ENCODE measurements at regions not wholly inside any gene's neighbourhood (a gene's known extent, or its start where the extent isn't known, plus 50 kb on each side); places are given as distances from the start of the nearest gene placed in this dataset.
"Not testable (repeated sequence)": the region's sequence is repeated elsewhere in the genome, so short reads cannot be mapped to it uniquely, and the experiment has no call there.

DNA sequence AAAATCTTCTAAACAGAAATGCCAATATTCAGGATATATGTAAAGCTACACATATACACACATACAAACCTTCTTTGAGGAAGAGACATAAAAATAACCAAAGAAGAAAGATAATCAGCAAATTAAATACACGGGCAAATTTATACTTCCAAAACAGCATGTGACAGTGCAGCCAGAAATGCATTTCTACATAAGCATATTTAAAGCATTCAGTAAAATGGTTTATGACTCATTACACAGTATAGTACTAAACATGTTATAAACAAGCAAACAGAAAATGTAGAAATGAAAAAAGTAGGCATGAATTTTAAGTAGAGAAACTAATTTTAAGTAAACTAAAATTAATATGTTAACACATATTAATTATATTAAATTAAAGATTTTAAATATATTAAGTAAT lies 1717.2 kb downstream of the OTOL1 start:
- H3K27me3 Mint-ChIP-seq, result no peaks in the 10 kb centered on the region
- H3K27ac Mint-ChIP-seq, result no peak overlapping the region
- H3K36me3 Mint-ChIP-seq (ENCODE audit: low read depth), result no peaks in the 10 kb centered on the region
- H3K4me1 Mint-ChIP-seq (ENCODE audit: low read depth), result no peaks in the 10 kb centered on the region
- intact Hi-C loops (cut with micrococcal nuclease), result no loop called here
- H3K9me3 Mint-ChIP-seq, result peaks cover 24% of the 10 kb centered on the region
- no peak overlapping the region for H3K4me3 Mint-ChIP-seq

DNA sequence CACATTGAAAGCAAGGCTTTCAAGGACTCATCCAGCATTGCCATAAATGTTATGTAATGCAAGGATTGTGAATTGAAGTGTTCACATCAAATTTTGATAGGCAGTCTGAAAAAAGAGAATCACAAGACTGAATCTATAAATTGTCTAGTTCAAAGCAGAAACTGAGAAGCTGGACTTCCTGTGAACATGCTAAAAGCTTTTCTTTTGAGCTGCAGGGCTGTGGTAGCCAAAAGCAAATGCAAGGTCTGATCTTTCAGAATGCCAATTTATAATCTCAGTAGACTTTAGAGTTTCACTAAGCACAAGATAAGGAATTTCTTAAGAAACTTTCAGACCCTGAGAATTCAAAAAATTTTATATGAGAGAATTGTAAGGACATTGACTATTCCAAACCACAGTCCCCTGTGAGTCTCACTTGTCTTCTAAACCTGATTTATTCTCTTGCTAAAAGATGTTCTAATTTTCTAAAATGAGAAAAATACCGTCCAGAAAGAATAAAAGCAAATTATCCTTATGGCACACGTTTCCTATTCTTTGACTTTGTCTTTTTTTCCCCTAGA lies 1700.3 kb downstream of the OTOL1 start:
- Mint-ChIP-seq H3K9me3 (no peaks in the 10 kb centered on the region), H3K4me1 (ENCODE audit: low read depth) (no peaks in the 10 kb centered on the region), H3K36me3 (ENCODE audit: low read depth) (no peaks in the 10 kb centered on the region), H3K4me3 (no peak overlapping the region), H3K27ac (no peak overlapping the region), H3K27me3 (no peaks in the 10 kb centered on the region)
- intact Hi-C loops (cut with micrococcal nuclease), result no loop called here

- H3K27me3 Mint-ChIP-seq, result no peaks in the 10 kb centered on the region
- no peak overlapping the region for H3K27ac Mint-ChIP-seq
- H3K36me3 Mint-ChIP-seq (ENCODE audit: low read depth), result no peaks in the 10 kb centered on the region
- H3K4me3 Mint-ChIP-seq, result no peak overlapping the region
- intact Hi-C loops (cut with micrococcal nuclease), result no loop called here
- H3K4me1 Mint-ChIP-seq (ENCODE audit: low read depth), result no peaks in the 10 kb centered on the region
- H3K9me3 Mint-ChIP-seq, result no peaks in the 10 kb centered on the region
These were observed 1699.6 kb downstream of the OTOL1 start for GRCh38 chr3:163196245-163196644.

- H3K27ac Mint-ChIP-seq, result no peak overlapping the region
- peaks cover 14% of the 10 kb centered on the region for H3K9me3 Mint-ChIP-seq
- H3K4me3 Mint-ChIP-seq, result no peak overlapping the region
- no peaks in the 10 kb centered on the region for H3K36me3 Mint-ChIP-seq (ENCODE audit: low read depth)
- no peaks in the 10 kb centered on the region for H3K27me3 Mint-ChIP-seq
- no peaks in the 10 kb centered on the region for H3K4me1 Mint-ChIP-seq (ENCODE audit: low read depth)
- intact Hi-C loops (cut with micrococcal nuclease), result no loop called here
These were observed 1689.2 kb downstream of the OTOL1 start for GRCh38 chr3:163185721-163186350.

DNA sequence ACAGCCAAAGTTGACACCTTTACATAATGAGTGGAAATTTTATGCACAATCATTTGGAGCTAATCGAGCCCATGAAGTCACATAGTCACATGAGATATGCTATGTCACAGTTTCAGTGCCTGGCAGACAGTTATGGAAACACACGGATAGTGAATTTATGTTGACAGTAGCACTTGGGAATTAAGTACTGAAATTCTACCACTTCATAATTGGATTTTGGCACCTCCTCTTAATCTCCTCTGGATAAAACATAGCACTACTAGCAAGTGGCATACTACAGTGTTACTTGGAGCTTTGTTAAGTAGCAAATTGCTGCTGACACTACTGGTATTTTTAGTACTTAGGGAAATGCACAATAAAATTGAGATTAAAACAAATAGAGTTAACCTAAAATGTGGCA lies 1679.4 kb downstream of the OTOL1 start:
- peaks cover 30% of the 10 kb centered on the region for H3K9me3 Mint-ChIP-seq
- H3K4me3 Mint-ChIP-seq, result no peak overlapping the region
- H3K4me1 Mint-ChIP-seq (ENCODE audit: low read depth), result no peaks in the 10 kb centered on the region
- H3K27me3 Mint-ChIP-seq, result no peaks in the 10 kb centered on the region
- no peaks in the 10 kb centered on the region for H3K36me3 Mint-ChIP-seq (ENCODE audit: low read depth)
- intact Hi-C loops (cut with micrococcal nuclease), result no loop called here
- no peak overlapping the region for H3K27ac Mint-ChIP-seq

- H3K27me3 Mint-ChIP-seq; H3K36me3 Mint-ChIP-seq (ENCODE audit: low read depth); intact Hi-C loops (cut with micrococcal nuclease); H3K27ac Mint-ChIP-seq; H3K4me3 Mint-ChIP-seq; H3K4me1 Mint-ChIP-seq (ENCODE audit: low read depth): not testable (repeated sequence)
- peaks cover 39% of the 10 kb centered on the region for H3K9me3 Mint-ChIP-seq
These were observed 1675.9 kb downstream of the OTOL1 start for GRCh38 chr3:163172513-163172912.

- peaks cover 34% of the 10 kb centered on the region for H3K9me3 Mint-ChIP-seq
- H3K27ac Mint-ChIP-seq, result no peak overlapping the region
- H3K27me3 Mint-ChIP-seq, result no peaks in the 10 kb centered on the region
- H3K36me3 Mint-ChIP-seq (ENCODE audit: low read depth), result no peaks in the 10 kb centered on the region
- intact Hi-C loops (cut with micrococcal nuclease), result no loop called here
- no peak overlapping the region for H3K4me3 Mint-ChIP-seq
- H3K4me1 Mint-ChIP-seq (ENCODE audit: low read depth), result no peaks in the 10 kb centered on the region
These were observed 1669.6 kb downstream of the OTOL1 start for GRCh38 chr3:163166197-163166596.

- no peaks in the 10 kb centered on the region for H3K36me3 Mint-ChIP-seq (ENCODE audit: low read depth)
- no peak overlapping the region for H3K4me3 Mint-ChIP-seq
- H3K4me1 Mint-ChIP-seq (ENCODE audit: low read depth), result no peaks in the 10 kb centered on the region
- H3K9me3 Mint-ChIP-seq, result peaks cover 9% of the 10 kb centered on the region
- no peaks in the 10 kb centered on the region for H3K27me3 Mint-ChIP-seq
- intact Hi-C loops (cut with micrococcal nuclease), result no loop called here
- no peak overlapping the region for H3K27ac Mint-ChIP-seq
These were observed 1662.7 kb downstream of the OTOL1 start for GRCh38 chr3:163159306-163159705.

DNA sequence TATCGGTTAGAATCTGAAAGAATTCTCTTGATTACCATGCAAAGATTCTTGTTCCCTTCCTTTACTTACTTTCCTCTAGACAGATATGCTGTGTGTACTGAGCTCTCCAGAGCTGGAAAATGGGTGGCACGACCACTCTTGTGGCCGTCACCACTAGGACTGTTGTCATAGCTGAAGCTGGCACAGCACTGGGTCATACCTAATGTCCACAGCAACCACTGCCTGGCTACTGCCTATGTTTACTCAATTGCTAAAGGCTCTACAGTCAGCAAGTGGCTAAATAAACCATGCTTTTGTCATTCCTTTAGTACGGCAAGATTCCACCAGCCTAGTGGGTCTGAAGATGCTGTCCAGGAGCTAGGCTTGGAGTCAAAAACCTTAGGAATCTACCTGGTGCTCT lies 1643.0 kb downstream of the OTOL1 start:
- Mint-ChIP-seq H3K36me3 (ENCODE audit: low read depth) (no peaks in the 10 kb centered on the region), H3K27ac (no peak overlapping the region), H3K9me3 (peaks cover 34% of the 10 kb centered on the region), H3K4me3 (no peak overlapping the region), H3K27me3 (no peaks in the 10 kb centered on the region), H3K4me1 (ENCODE audit: low read depth) (no peaks in the 10 kb centered on the region)
- intact Hi-C loops (cut with micrococcal nuclease), result no loop called here

DNA sequence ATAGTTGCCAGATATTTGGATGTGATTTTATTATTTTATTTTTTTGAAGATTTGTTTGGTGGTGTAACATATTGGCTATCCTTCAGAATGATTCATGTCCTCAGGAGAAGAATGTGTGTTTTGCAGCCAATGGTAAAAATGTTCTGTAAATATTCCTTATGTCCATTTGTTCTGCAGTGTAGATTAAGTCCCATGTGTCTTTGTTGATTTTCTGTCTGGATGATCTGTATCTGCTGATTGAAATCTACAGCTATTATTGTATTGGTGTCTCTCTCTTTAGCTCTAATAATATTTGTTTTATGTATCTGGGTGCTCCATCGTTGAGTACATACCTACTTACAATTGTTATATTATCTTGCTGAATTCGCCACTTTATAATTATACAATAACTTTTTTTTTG lies 1641.7 kb downstream of the OTOL1 start:
- no peak overlapping the region for H3K27ac Mint-ChIP-seq
- no peaks in the 10 kb centered on the region for H3K36me3 Mint-ChIP-seq (ENCODE audit: low read depth)
- H3K9me3 Mint-ChIP-seq, result peaks cover 34% of the 10 kb centered on the region
- no peaks in the 10 kb centered on the region for H3K27me3 Mint-ChIP-seq
- no peak overlapping the region for H3K4me3 Mint-ChIP-seq
- no peaks in the 10 kb centered on the region for H3K4me1 Mint-ChIP-seq (ENCODE audit: low read depth)
- intact Hi-C loops (cut with micrococcal nuclease), result no loop called here

GRCh38 chr3:163132111-163132510 lies 1635.5 kb downstream of the OTOL1 start:
- H3K36me3 Mint-ChIP-seq (ENCODE audit: low read depth), result no peaks in the 10 kb centered on the region
- no peak overlapping the region for H3K27ac Mint-ChIP-seq
- no peak overlapping the region for H3K4me3 Mint-ChIP-seq
- H3K4me1 Mint-ChIP-seq (ENCODE audit: low read depth), result no peaks in the 10 kb centered on the region
- peaks cover 38% of the 10 kb centered on the region for H3K9me3 Mint-ChIP-seq
- H3K27me3 Mint-ChIP-seq, result no peaks in the 10 kb centered on the region
- intact Hi-C loops (cut with micrococcal nuclease), result no loop called here

GRCh38 chr3:163129287-163129686 lies 1632.7 kb downstream of the OTOL1 start:
- peaks cover 59% of the 10 kb centered on the region for H3K9me3 Mint-ChIP-seq
- no peaks in the 10 kb centered on the region for H3K4me1 Mint-ChIP-seq (ENCODE audit: low read depth)
- no peak overlapping the region for H3K27ac Mint-ChIP-seq
- intact Hi-C loops (cut with micrococcal nuclease), result no loop called here
- H3K4me3 Mint-ChIP-seq, result no peak overlapping the region
- H3K36me3 Mint-ChIP-seq (ENCODE audit: low read depth), result no peaks in the 10 kb centered on the region
- H3K27me3 Mint-ChIP-seq, result no peaks in the 10 kb centered on the region

GRCh38 chr3:163126115-163126514 lies 1629.5 kb downstream of the OTOL1 start:
- H3K4me3 Mint-ChIP-seq, result no peak overlapping the region
- intact Hi-C loops (cut with micrococcal nuclease), result no loop called here
- no peaks in the 10 kb centered on the region for H3K36me3 Mint-ChIP-seq (ENCODE audit: low read depth)
- no peak overlapping the region for H3K27ac Mint-ChIP-seq
- H3K4me1 Mint-ChIP-seq (ENCODE audit: low read depth), result no peaks in the 10 kb centered on the region
- peaks cover 49% of the 10 kb centered on the region for H3K9me3 Mint-ChIP-seq
- no peaks in the 10 kb centered on the region for H3K27me3 Mint-ChIP-seq

Data from dendritic cell treated with granulocyte-macrophage colony-stimulating factor and Interleukin-4, amounts not matched to agents 40 ng/mL and 50 ng/mL, for 4 days (primary cell).